ENCODE measurements at regions not wholly inside any gene's neighbourhood (a gene's known extent, or its start where the extent isn't known, plus 50 kb on each side); places are given as distances from the start of the nearest gene placed in this dataset.

GRCh38 chr9:1580215-1580614 is 434.9 kb upstream of the SMARCA2 start:
- Histone ChIP-seq H3K9me2 (ENCODE audit: insufficient read depth) (no peaks in the 10 kb centered on the region; the same call in 1 of the 2 replicates), H3K36me3 (ENCODE audit: insufficient read depth) (no peaks in the 10 kb centered on the region), H3K27ac (ENCODE audit: low read depth) (no peak overlapping the region), H3K4me2 (no peak overlapping the region), H3K4me3 (no peak overlapping the region), H3K4me1 (ENCODE audit: insufficient read depth) (no peaks in the 10 kb centered on the region), H2AFZ (no peak overlapping the region), H3K27me3 (ENCODE audit: insufficient read depth) (no peaks in the 10 kb centered on the region), H4K20me1 (replicated peaks; ENCODE audit: insufficient read depth) (no peaks in the 10 kb centered on the region), H3F3A (replicated peaks; ENCODE audit: low read depth) (no peaks in the 10 kb centered on the region), H3K79me2 (replicated peaks; ENCODE audit: insufficient read depth) (no peaks in the 10 kb centered on the region)
- Mint-ChIP-seq H3K9me3 (peaks cover 7% of the 10 kb centered on the region), H3K27me3 (ENCODE audit: insufficient read depth, low read depth, poor library complexity) (peaks cover 4% of the 10 kb centered on the region), H3K27ac (no peak overlapping the region), H3K36me3 (ENCODE audit: low read depth) (peaks cover 2% of the 10 kb centered on the region; the same call in 2 of the 3 replicates), H3K4me1 (no peaks in the 10 kb centered on the region), H3K4me3 (no peak overlapping the region)
- DNase-seq (ENCODE audit: low spot score) = no peak
- TF ChIP-seq STAT1 (IDR thresholded peaks at IDR 0.05; ENCODE audit: unreplicated experiment) = no peak
- no peak for TF ChIP-seq CREB1 (CRISPR knock-in tag; IDR thresholded peaks at IDR 0.05; ENCODE audit: low read depth)
- no peak for TF ChIP-seq JUNB (IDR thresholded peaks at IDR 0.05; ENCODE audit: unreplicated experiment)
- TF ChIP-seq ZNF462 (CRISPR knock-in tag; IDR thresholded peaks at IDR 0.05) = no peak
- TF ChIP-seq NANOG (IDR thresholded peaks at IDR 0.05; ENCODE audit: borderline replicate concordance) = no peak
- TF ChIP-seq CTCF (conservative IDR thresholded peaks at IDR 0.05; ENCODE audit: low read depth in 2 of 2) = no peak
- TF ChIP-seq EZH2 (IDR thresholded peaks at IDR 0.05; ENCODE audit: low read depth, unreplicated experiment) = no peak
- TF ChIP-seq POLR2AphosphoS5 (IDR thresholded peaks at IDR 0.05; ENCODE audit: low read depth) = no peak
- no peak for TF ChIP-seq REST (IDR thresholded peaks at IDR 0.05; ENCODE audit: unreplicated experiment)
- TF ChIP-seq ETS1 (IDR thresholded peaks at IDR 0.05) = no peak
- TF ChIP-seq EZH2phosphoT487 (IDR thresholded peaks at IDR 0.05; ENCODE audit: unreplicated experiment) = no peak
- no peak for TF ChIP-seq ZNF114 (CRISPR knock-in tag; IDR thresholded peaks at IDR 0.05)
- no peak for TF ChIP-seq ZNF331 (CRISPR knock-in tag; IDR thresholded peaks at IDR 0.05; ENCODE audit: low read depth)
- no peak for ATAC-seq

Data from GM23338 (cell line).